Upper lobe of right lung (tissue), 1 donor: ENCODE measurements at regions not wholly inside any gene's neighbourhood (a gene's known extent, or its start where the extent isn't known, plus 50 kb on each side); places are given as distances from the start of the nearest gene placed in this dataset.

ENCODE experiments used
- ATAC-seq: fragments of 200-7000 bp; cut with Tn5 transposase; one replicate; pipeline ENCODE4 v1.9.1; 2020; ENCODE audit warnings: mild to moderate bottlenecking, moderate library complexity
- DNase-seq: peaks from one replicate; pipeline ENCODE4 v3.0.0-alpha.2; 2020
- H3K27ac ChIP-seq: fragments of 200-600 bp; one replicate; pipeline ENCODE4 v1.8.0; 2022
- H3K27me3 ChIP-seq: fragments of 200-600 bp; one replicate; pipeline ENCODE4 v1.8.0; 2022; ENCODE audit warnings: mild to moderate bottlenecking
- H3K36me3 ChIP-seq: fragments of 200-600 bp; one replicate; pipeline ENCODE4 v1.8.0; 2022
- H3K4me1 ChIP-seq: fragments of 200-600 bp; one replicate; pipeline ENCODE4 v1.8.0; 2022
- H3K4me3 ChIP-seq: fragments of 200-600 bp; one replicate; pipeline ENCODE4 v1.8.0; 2022; ENCODE audit warnings: mild to moderate bottlenecking
- H3K9me3 ChIP-seq: fragments of 200-600 bp; one replicate; pipeline ENCODE4 v1.8.0; 2022
- CTCF ChIP-seq: fragments of 200-600 bp; IDR thresholded peaks from one replicate; pipeline ENCODE4 v1.8.0; 2022; ENCODE audit warnings: antibody characterized with exemption
- intact Hi-C: fragments of 100-400 bp; cut with DNase I; formaldehyde crosslinking; loops from one replicate; pipeline ENCODE4 v1.11.0; 2022
- donor health status: DM: no; HTN: yes; CAD: no; lungs with severe emphysema.

- H3K4me1 ChIP-seq, result peaks cover 4% of the 10 kb centered on the region
- no peaks in the 10 kb centered on the region for H3K36me3 ChIP-seq
- H3K9me3 ChIP-seq, result no peaks in the 10 kb centered on the region
- H3K27ac ChIP-seq, result no peak overlapping the region
- ATAC-seq, result peak; percentile 84
- no peak overlapping the region for H3K4me3 ChIP-seq
- no peak for DNase-seq
- no peak for TF ChIP-seq CTCF
- H3K27me3 ChIP-seq, result no peaks in the 10 kb centered on the region
- intact Hi-C loops, result no loop called here
Measured at GRCh38 chr6:7468382-7469081, 72.9 kb upstream of the DSP start.

- intact Hi-C loops, result no loop called here
Measured at GRCh38 chr6:7469696-7470095, 71.8 kb upstream of the DSP start.

GRCh38 chr6:7471171-7471570, 70.3 kb upstream of the DSP start:
- intact Hi-C loops, result no loop called here
- Histone ChIP-seq H3K4me1 (peaks cover 4% of the 10 kb centered on the region), H3K27me3 (no peaks in the 10 kb centered on the region), H3K36me3 (no peaks in the 10 kb centered on the region), H3K9me3 (no peaks in the 10 kb centered on the region), H3K27ac (no peak overlapping the region), H3K4me3 (no peak overlapping the region)
- DNase-seq (no peak), ATAC-seq (no peak)
- no peak for TF ChIP-seq CTCF

More at GRCh38 chr6:7469696-7470095, 71.8 kb upstream of the DSP start:
- H3K4me1 ChIP-seq, result peaks cover 4% of the 10 kb centered on the region
- no peaks in the 10 kb centered on the region for H3K27me3 ChIP-seq
- H3K9me3 ChIP-seq, result no peaks in the 10 kb centered on the region
- ATAC-seq (no peak), DNase-seq (no peak)
- H3K4me3 ChIP-seq, result no peak overlapping the region
- no peaks in the 10 kb centered on the region for H3K36me3 ChIP-seq
- H3K27ac ChIP-seq, result no peak overlapping the region
- TF ChIP-seq CTCF, result no peak

- Histone ChIP-seq H3K27me3 (no peaks in the 10 kb centered on the region), H3K27ac (no peak overlapping the region), H3K4me3 (no peak overlapping the region), H3K36me3 (no peaks in the 10 kb centered on the region), H3K4me1 (no peaks in the 10 kb centered on the region), H3K9me3 (no peaks in the 10 kb centered on the region)
- TF ChIP-seq CTCF, result no peak
- intact Hi-C loops, result no loop called here
- ATAC-seq, result no peak
- DNase-seq, result no peak
Measured at GRCh38 chr6:7473805-7474719, 67.4 kb upstream of the DSP start.

GRCh38 chr6:7475081-7475480, 66.4 kb upstream of the DSP start:
- Histone ChIP-seq H3K36me3 (no peaks in the 10 kb centered on the region), H3K27me3 (no peaks in the 10 kb centered on the region), H3K9me3 (no peaks in the 10 kb centered on the region), H3K4me3 (no peak overlapping the region), H3K4me1 (peaks cover 4% of the 10 kb centered on the region), H3K27ac (no peak overlapping the region)
- ATAC-seq (no peak), DNase-seq (no peak)
- intact Hi-C loops, result no loop called here
- no peak for TF ChIP-seq CTCF
